ENCODE measurements at regions not wholly inside any gene's neighbourhood (a gene's known extent, or its start where the extent isn't known, plus 50 kb on each side); places are given as distances from the start of the nearest gene placed in this dataset.

DNA sequence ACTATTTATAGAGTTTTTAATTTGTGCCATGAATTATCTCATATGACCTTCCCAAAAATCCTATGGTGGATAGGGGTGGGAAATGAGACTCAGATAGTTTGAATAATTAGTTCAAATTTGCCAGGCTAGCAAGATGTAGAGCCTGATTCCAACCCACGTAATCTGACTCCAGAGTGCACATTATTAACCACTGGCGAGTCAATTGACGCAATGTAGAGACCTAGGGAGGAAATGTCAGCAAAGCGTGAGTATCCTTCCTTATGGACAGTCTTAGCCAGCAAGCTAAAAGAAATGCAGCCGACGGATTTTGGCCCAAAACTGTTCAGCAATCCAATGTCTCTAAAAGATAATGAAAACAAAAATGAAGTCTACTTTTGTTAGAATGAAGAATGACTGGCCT lies 193.3 kb upstream of the KRR1 start:
- intact Hi-C loops (cut with DNase I, micrococcal nuclease) = no loop called here
- Mint-ChIP-seq H3K27me3 (peaks cover 4% of the 10 kb centered on the region), H3K4me1 (peaks cover 7% of the 10 kb centered on the region), H3K27ac (no peak overlapping the region), H3K36me3 (ENCODE audit: low read depth) (no peaks in the 10 kb centered on the region), H3K4me3 (no peak overlapping the region), H3K9me3 (ENCODE audit: low read depth) (no peaks in the 10 kb centered on the region)
- POLR2A ChIA-PET = no interaction called here
- no peak for DNase-seq
- CTCF ChIA-PET = interaction anchor here (0.6 kb wide), 1 partner anchor 45 kb away, joined by 3 read pairs; no protein-coding TSS in a partner anchor
- no peak for ATAC-seq

DNA sequence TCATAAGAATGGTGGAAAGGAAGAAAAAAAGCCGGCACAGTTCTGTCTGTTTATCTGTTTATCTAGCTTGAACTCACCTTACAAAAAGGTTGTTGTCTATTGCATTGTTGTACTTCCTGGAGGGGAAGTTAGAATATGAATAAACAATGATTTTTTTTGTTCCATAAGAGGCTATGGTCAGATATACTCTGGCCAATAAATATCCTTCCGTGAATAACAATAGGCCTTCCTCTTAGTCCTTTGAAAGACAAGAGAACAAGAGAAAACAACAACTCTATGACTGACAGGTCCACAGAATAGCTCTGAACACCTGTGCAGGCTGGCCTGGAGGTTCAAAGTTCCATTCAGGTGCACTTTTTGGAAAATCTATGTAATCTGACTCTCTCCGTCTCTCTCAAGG lies 192.8 kb upstream of the KRR1 start:
- Mint-ChIP-seq H3K9me3 (ENCODE audit: low read depth) (no peaks in the 10 kb centered on the region), H3K4me1 (peaks cover 7% of the 10 kb centered on the region), H3K4me3 (no peak overlapping the region), H3K36me3 (ENCODE audit: low read depth) (no peaks in the 10 kb centered on the region), H3K27me3 (peaks cover 4% of the 10 kb centered on the region), H3K27ac (no peak overlapping the region)
- ChIA-PET POLR2A (no interaction called here), CTCF (interaction anchor here (0.6 kb wide), 1 partner anchor 45 kb away, joined by 3 read pairs; no protein-coding TSS in a partner anchor)
- DNase-seq = no peak
- ATAC-seq = no peak
- intact Hi-C loops (cut with DNase I, micrococcal nuclease) = no loop called here

DNA sequence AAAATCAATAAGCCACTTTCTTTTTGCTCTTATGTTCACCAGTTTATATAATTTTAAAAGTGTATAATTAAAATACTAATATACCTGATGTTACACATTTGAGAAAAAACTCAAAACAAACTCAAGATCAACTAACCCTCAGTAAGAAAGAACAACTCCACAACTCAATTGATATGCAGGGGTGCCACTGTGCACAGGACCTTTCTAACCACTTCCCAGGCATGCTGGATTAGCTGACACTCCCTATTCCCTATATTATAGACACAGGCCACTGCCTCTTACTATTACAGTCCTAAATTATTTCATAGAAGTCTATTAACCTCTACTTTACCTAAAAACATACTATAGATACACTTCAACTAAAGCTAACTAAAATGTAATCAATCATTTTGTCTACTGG lies 191.7 kb upstream of the KRR1 start:
- ATAC-seq (no peak), DNase-seq (no peak)
- ChIA-PET CTCF (no interaction called here), POLR2A (no interaction called here)
- no peaks in the 10 kb centered on the region for H3K9me3 Mint-ChIP-seq (ENCODE audit: low read depth)
- H3K36me3 Mint-ChIP-seq (ENCODE audit: low read depth) = no peaks in the 10 kb centered on the region
- intact Hi-C loops (cut with DNase I, micrococcal nuclease) = no loop called here
- peaks cover 7% of the 10 kb centered on the region for H3K4me1 Mint-ChIP-seq
- no peak overlapping the region for H3K27ac Mint-ChIP-seq
- H3K4me3 Mint-ChIP-seq = no peak overlapping the region
- H3K27me3 Mint-ChIP-seq = peaks cover 4% of the 10 kb centered on the region

DNA sequence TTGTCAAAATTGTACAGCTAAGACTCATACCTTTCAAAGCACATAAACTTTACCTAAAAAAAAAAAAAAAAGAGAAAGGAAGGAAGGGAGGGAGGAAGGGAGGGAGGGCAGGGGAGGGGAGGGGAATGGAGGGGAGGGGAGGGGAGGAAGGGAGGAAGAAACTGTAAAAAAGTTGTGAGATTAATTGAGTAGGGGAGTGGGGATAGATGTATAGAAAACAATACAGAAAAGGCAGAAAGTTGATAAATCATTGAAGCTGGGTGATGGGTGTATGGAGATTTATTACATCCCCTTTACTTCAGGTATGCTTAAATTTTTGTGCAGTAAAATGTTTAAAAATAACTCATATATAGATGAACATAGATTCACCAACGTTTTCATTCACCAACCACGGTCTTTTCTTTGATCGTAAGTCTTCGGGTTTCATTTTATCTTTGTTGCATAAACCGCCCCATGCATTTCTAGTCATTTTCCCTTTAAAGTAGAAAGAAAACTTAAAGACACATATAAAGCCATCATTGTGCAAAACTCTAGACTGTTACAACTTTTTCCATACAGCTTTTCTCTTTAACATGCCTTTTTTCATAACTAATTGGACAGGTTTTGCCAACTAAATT lies 191.2 kb upstream of the KRR1 start:
- DNase-seq (no peak), ATAC-seq (no peak)
- CTCF ChIA-PET = interaction anchor here (0.6 kb wide), 1 partner anchor 1243 kb away, joined by 3 read pairs; no protein-coding TSS in a partner anchor
- H3K27me3 Mint-ChIP-seq = peaks cover 1% of the 10 kb centered on the region
- no peaks in the 10 kb centered on the region for H3K36me3 Mint-ChIP-seq (ENCODE audit: low read depth)
- no peak overlapping the region for H3K27ac Mint-ChIP-seq
- no peak overlapping the region for H3K4me3 Mint-ChIP-seq
- intact Hi-C loops (cut with DNase I, micrococcal nuclease) = no loop called here
- POLR2A ChIA-PET = interaction anchor here (0.6 kb wide), 1 partner anchor 207 kb away, joined by 4 read pairs; no protein-coding TSS in a partner anchor
- peaks cover 7% of the 10 kb centered on the region for H3K4me1 Mint-ChIP-seq
- H3K9me3 Mint-ChIP-seq (ENCODE audit: low read depth) = no peaks in the 10 kb centered on the region

DNA sequence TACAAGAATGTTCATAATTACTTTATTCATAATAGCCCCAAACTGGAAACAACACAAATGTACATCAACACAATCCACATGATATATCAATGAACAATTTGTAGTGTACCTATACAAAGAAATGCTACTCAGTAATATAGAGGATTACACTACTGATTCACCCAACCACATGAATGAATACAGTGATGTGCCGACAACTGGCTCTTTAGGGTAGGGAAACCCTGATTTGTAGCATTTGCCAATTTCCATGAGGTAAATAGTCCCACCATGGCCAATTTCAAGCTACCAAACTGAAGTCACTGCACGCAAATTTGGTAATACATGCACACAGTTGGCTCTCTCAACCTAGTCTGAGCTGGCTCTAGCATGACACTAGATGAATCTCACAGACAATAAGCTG lies 190.4 kb upstream of the KRR1 start:
- Mint-ChIP-seq H3K4me3 (no peak overlapping the region), H3K9me3 (ENCODE audit: low read depth) (no peaks in the 10 kb centered on the region), H3K27ac (no peak overlapping the region), H3K4me1 (peaks cover 7% of the 10 kb centered on the region), H3K36me3 (ENCODE audit: low read depth) (no peaks in the 10 kb centered on the region), H3K27me3 (no peaks in the 10 kb centered on the region)
- ATAC-seq = no peak
- DNase-seq = no peak
- ChIA-PET CTCF (interaction anchor here (0.6 kb wide), 1 partner anchor 1244 kb away, joined by 3 read pairs; no protein-coding TSS in a partner anchor), POLR2A (interaction anchor here (0.6 kb wide), 1 partner anchor 208 kb away, joined by 4 read pairs; no protein-coding TSS in a partner anchor)
- intact Hi-C loops (cut with DNase I, micrococcal nuclease) = no loop called here

DNA sequence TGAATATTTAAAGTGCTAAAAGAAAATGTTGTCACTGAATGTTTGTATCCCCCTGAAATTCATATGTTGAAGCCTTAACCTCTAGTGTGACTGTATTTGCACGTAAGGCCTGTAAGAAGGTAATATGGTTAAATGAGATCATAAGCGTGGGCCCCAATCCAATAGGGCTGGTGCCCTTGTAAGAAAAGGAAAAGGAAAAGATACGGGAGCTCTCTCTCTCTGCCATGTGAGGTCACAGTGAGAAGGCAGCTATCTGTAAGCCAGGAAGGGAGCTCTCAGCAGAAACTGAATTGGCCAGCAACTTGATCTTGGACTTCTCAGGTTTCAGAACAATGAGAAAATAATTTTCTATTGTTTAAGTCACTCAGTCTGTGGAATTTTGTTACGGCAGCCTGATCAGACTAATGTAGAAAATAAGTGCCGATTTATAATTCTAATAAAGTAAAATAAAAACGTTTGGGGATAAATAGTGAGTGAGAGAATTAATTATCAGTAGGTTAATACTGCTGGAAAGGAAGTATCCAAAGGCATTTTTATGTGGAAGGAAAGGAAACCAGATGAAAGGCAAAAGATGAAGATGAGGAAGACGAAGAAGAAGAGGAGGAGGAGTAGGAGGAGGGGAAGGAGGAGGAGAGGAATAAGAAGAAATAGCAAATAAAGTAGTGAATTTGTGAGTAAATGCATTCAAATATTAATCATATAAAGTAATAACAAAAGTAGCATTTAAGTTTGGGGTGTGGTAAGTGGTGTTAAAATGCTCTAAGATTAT lies 188.5 kb upstream of the KRR1 start:
- POLR2A ChIA-PET = no interaction called here
- H3K4me3 Mint-ChIP-seq = no peak overlapping the region
- no peak for DNase-seq
- no peak overlapping the region for H3K27ac Mint-ChIP-seq
- CTCF ChIA-PET = no interaction called here
- no peak for ATAC-seq
- no peaks in the 10 kb centered on the region for H3K36me3 Mint-ChIP-seq (ENCODE audit: low read depth)
- H3K27me3 Mint-ChIP-seq = no peaks in the 10 kb centered on the region
- H3K9me3 Mint-ChIP-seq (ENCODE audit: low read depth) = no peaks in the 10 kb centered on the region
- peaks cover 7% of the 10 kb centered on the region for H3K4me1 Mint-ChIP-seq
- intact Hi-C loops (cut with DNase I, micrococcal nuclease) = no loop called here

DNA sequence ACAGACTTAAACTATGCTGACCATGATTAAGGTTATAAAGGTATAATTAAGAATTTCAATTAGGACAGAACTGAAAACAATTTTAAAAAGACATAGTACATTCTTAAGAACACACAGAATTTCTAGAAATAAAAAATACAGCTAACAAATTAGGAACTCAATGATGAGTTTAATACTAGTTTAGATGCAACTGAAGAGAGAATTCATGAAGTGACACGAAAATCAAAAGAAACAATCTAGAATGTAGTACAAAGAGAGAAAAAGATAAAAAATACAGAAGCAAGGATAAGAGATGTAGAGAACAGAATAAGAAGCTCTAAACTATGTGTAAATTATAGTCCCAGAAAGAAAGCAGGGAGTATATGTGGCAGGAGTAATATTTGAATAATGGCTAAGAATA lies 187.8 kb upstream of the KRR1 start:
- peaks cover 7% of the 10 kb centered on the region for H3K4me1 Mint-ChIP-seq
- CTCF ChIA-PET = no interaction called here
- no peaks in the 10 kb centered on the region for H3K36me3 Mint-ChIP-seq (ENCODE audit: low read depth)
- H3K4me3 Mint-ChIP-seq = no peak overlapping the region
- no peaks in the 10 kb centered on the region for H3K9me3 Mint-ChIP-seq (ENCODE audit: low read depth)
- POLR2A ChIA-PET = no interaction called here
- no peak for ATAC-seq
- no peak overlapping the region for H3K27ac Mint-ChIP-seq
- no peak for DNase-seq
- intact Hi-C loops (cut with DNase I, micrococcal nuclease) = no loop called here
- no peaks in the 10 kb centered on the region for H3K27me3 Mint-ChIP-seq

DNA sequence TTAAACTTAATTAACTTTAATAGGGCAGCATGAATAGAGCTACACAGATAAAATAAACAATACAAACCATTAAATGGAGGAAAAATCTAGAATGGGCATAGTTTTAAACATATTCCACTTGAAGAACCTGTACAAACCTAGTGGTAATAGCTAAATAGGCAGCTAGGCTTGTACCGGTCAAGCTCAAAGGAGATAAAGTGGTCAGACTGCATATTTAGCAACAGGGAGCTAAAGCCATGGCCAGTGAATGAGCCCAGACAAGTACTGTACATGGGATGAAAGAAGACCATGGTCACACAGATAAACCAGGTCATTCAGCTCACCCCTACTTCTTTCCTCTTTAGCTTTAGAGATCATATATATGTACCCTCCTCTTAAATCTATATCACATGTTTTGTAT lies 186.6 kb upstream of the KRR1 start:
- H3K36me3 Mint-ChIP-seq (ENCODE audit: low read depth) = no peaks in the 10 kb centered on the region
- POLR2A ChIA-PET = no interaction called here
- no peak overlapping the region for H3K4me3 Mint-ChIP-seq
- DNase-seq (no peak), ATAC-seq (no peak)
- CTCF ChIA-PET = interaction anchor here (0.5 kb wide), 1 partner anchor 891 kb away, joined by 3 read pairs; no protein-coding TSS in a partner anchor
- no peak overlapping the region for H3K27ac Mint-ChIP-seq
- intact Hi-C loops (cut with DNase I, micrococcal nuclease) = no loop called here
- H3K9me3 Mint-ChIP-seq (ENCODE audit: low read depth) = no peaks in the 10 kb centered on the region
- peaks cover 4% of the 10 kb centered on the region for H3K4me1 Mint-ChIP-seq
- H3K27me3 Mint-ChIP-seq = peaks cover 2% of the 10 kb centered on the region

DNA sequence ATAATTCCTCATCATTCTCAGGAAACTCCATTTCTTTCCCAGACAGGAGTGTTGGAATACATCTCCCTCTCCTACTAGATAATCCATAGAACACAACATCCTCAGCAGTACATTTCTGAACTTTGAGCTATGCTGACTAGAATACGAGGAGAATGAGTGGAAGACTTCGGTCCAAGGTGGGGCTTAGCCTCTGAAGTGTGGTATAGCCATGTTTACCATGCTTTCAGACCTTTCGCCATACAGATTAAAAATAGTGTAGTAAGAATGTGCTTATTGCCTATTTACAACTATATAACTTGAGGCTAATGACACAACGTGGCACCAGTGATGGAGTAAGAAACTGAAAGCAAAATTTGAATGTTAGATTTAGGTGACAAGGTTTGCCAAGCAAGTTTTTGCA lies 184.5 kb upstream of the KRR1 start:
- Mint-ChIP-seq H3K4me1 (no peaks in the 10 kb centered on the region), H3K27ac (no peak overlapping the region), H3K27me3 (peaks cover 11% of the 10 kb centered on the region), H3K4me3 (no peak overlapping the region), H3K36me3 (ENCODE audit: low read depth) (no peaks in the 10 kb centered on the region), H3K9me3 (ENCODE audit: low read depth) (no peaks in the 10 kb centered on the region)
- ATAC-seq (no peak), DNase-seq (no peak)
- intact Hi-C loops (cut with DNase I, micrococcal nuclease) = no loop called here
- CTCF ChIA-PET = no interaction called here
- POLR2A ChIA-PET = no interaction called here

DNA sequence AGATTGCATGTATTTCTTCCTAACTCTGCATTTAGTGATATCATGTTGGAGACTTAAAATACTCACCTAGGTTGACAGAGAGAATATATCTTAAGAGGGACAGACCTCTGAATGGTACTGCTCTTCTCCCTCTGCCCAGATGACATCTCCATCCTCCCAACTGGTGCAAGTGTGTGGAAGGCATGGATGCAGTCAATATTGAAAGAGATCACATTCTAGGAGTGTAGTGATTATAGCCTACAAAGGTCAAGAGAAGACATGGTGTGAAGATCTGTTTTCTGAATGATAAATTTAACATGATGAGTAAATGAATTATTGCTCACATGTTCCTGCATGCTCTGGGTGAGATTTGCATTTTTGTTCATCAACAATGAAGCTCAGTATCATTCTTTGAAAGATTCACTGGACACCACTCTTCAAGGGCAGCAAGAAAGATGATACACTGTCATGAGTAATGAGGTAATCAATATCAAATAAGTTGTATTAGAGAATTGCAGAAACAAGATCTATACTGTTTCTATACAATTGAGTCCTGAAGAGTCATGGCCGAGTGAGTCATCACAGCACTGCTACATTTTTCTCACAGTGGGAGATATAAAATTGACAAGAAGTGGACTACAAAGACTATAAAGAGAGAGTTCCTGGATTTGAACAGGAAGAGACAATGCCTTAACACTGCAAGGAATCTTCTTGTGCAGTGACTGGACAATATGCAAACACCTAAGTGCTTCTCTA lies 183.3 kb upstream of the KRR1 start:
- POLR2A ChIA-PET = no interaction called here
- no peak for DNase-seq

DNA sequence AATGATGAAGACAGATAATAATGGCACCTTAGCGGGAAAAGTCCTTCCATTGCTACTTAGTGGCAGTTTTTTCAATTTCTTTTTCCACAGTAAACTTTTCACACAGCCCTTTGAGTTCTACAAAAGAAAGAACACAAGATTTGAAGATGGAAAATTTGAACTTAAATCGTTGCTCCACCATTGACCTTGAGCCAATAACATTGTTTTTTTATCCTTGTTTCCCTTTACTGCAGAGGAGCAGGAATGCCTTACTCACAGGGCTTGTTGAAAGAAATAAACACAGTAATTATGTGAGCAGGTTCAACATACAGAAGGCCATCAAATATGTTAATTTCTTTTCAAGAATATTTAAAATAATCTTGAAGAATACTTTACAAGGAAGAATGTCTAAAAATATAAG lies 181.5 kb upstream of the KRR1 start:
- DNase-seq (no peak), ATAC-seq (no peak)
- H3K36me3 Mint-ChIP-seq (ENCODE audit: low read depth) = no peaks in the 10 kb centered on the region
- H3K27ac Mint-ChIP-seq = no peak overlapping the region
- intact Hi-C loops (cut with DNase I, micrococcal nuclease) = no loop called here
- H3K9me3 Mint-ChIP-seq (ENCODE audit: low read depth) = no peaks in the 10 kb centered on the region
- POLR2A ChIA-PET = interaction anchor here (0.7 kb wide), 1 partner anchor 228 kb away, joined by 3 read pairs; no protein-coding TSS in a partner anchor
- CTCF ChIA-PET = no interaction called here
- no peak overlapping the region for H3K4me3 Mint-ChIP-seq
- H3K27me3 Mint-ChIP-seq = peaks cover 11% of the 10 kb centered on the region
- no peaks in the 10 kb centered on the region for H3K4me1 Mint-ChIP-seq

More for the DNA sequence above, 183.3 kb upstream of the KRR1 start:
- Mint-ChIP-seq H3K9me3 (ENCODE audit: low read depth) (no peaks in the 10 kb centered on the region), H3K4me1 (no peaks in the 10 kb centered on the region), H3K36me3 (ENCODE audit: low read depth) (no peaks in the 10 kb centered on the region), H3K4me3 (no peak overlapping the region), H3K27ac (no peak overlapping the region), H3K27me3 (peaks cover 11% of the 10 kb centered on the region)
- peak; percentile 16 for ATAC-seq
- intact Hi-C loops (cut with DNase I, micrococcal nuclease) = no loop called here
- CTCF ChIA-PET = no interaction called here
